AG04449 (cell line): ENCODE measurements at regions not wholly inside any gene's neighbourhood (a gene's known extent, or its start where the extent isn't known, plus 50 kb on each side); places are given as distances from the start of the nearest gene placed in this dataset.
"Not testable (repeated sequence)": the region's sequence is repeated elsewhere in the genome, so short reads cannot be mapped to it uniquely, and the experiment has no call there.

Experiments
- CTCF ChIA-PET: fragments of 350-600 bp; formaldehyde crosslinking; extraction: SDS; loops from one replicate; lab custom pipeline; 2021; ENCODE audit warnings: antibody characterized with exemption; lab: Yijun Ruan, JAX
- POLR2A ChIA-PET: fragments of 400-600, 350-600 bp; formaldehyde crosslinking; extraction: SDS; loops from one replicate; lab custom pipeline; 2020; ENCODE audit warnings: antibody characterized with exemption, inconsistent platforms; lab: Yijun Ruan, JAX
- DNase-seq: peaks from one replicate; pipeline ENCODE4 v3.0.0-alpha.2; 2010; ENCODE audit warnings: low read depth, low spot score
- H3K4me3 ChIP-seq: 2 replicates; pipeline ENCODE4 v1.5.1; 2011; ENCODE audit warnings: low read depth, mild to moderate bottlenecking, control low read depth, low read length
- TF ChIP-seq, protein P1 (sequence below): IDR thresholded peaks from one replicate; pipeline ENCODE4 v1.5.1; 2011; ENCODE audit warnings: mild to moderate bottlenecking, moderate library complexity, low read length, control low read depth, inconsistent platforms; ENCODE audit not compliant: insufficient read depth; ENCODE audit errors: missing control alignments

DNA sequence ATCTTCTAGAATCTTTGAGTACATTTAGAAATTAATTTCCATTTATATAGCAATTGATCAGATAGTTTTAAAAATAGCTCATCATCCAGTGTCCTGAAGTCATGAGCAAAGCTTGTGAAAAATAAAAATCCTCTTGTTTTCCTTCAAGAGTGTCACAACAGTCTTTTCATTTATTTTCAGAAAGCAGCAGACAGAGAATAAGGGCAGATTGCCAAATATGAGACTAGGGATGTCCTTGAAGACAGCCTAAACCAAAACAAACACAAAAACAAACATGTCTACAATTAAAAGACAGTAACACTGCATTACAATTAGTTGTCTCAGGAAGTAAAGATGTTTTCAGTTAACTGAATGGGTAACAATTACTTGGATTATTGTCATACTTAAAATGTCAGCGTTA lies 682.8 kb downstream of the TFAP2A start:
- CTCF ChIA-PET: no interaction called here
- TF ChIP-seq, protein P1, sequence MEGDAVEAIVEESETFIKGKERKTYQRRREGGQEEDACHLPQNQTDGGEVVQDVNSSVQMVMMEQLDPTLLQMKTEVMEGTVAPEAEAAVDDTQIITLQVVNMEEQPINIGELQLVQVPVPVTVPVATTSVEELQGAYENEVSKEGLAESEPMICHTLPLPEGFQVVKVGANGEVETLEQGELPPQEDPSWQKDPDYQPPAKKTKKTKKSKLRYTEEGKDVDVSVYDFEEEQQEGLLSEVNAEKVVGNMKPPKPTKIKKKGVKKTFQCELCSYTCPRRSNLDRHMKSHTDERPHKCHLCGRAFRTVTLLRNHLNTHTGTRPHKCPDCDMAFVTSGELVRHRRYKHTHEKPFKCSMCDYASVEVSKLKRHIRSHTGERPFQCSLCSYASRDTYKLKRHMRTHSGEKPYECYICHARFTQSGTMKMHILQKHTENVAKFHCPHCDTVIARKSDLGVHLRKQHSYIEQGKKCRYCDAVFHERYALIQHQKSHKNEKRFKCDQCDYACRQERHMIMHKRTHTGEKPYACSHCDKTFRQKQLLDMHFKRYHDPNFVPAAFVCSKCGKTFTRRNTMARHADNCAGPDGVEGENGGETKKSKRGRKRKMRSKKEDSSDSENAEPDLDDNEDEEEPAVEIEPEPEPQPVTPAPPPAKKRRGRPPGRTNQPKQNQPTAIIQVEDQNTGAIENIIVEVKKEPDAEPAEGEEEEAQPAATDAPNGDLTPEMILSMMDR: no peak
- POLR2A ChIA-PET: no interaction called here
- no peak for DNase-seq
- no peak overlapping the region for H3K4me3 ChIP-seq

DNA sequence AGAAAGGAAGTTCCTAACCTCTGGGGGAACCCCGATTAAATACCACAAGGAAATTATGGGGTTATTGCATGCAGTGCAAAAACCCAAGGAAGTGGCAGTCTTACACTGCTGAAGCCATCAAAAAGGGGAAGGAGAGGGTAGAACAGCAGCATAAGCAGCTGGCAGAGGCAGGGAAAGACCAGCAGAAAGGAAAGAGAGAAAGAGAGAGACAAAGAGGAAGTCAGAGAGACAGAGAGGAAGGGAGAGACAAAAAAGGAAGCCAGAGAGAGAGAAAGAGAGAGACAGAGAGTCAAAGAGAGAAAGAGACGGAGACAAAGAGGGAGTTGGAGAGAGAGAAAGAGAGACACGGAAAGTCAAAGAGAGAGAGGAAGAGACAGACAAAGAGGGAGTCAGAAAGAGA lies 689.1 kb downstream of the TFAP2A start:
- CTCF ChIA-PET, POLR2A ChIA-PET, DNase-seq, H3K4me3 ChIP-seq: not testable (repeated sequence)

- POLR2A ChIA-PET: no interaction called here
Measured at GRCh38 chr6:9717568-9717967, 697.3 kb downstream of the TFAP2A start.

GRCh38 chr6:9711365-9711764 lies 703.5 kb downstream of the TFAP2A start:
- TF ChIP-seq, protein P1: no peak
- ChIA-PET CTCF (no interaction called here), POLR2A (no interaction called here)
- DNase-seq: no peak
- no peak overlapping the region for H3K4me3 ChIP-seq

More at GRCh38 chr6:9717568-9717967, 697.3 kb downstream of the TFAP2A start:
- DNase-seq: no peak
- TF ChIP-seq, protein P1: no peak
- H3K4me3 ChIP-seq: no peak overlapping the region
- CTCF ChIA-PET: no interaction called here

DNA sequence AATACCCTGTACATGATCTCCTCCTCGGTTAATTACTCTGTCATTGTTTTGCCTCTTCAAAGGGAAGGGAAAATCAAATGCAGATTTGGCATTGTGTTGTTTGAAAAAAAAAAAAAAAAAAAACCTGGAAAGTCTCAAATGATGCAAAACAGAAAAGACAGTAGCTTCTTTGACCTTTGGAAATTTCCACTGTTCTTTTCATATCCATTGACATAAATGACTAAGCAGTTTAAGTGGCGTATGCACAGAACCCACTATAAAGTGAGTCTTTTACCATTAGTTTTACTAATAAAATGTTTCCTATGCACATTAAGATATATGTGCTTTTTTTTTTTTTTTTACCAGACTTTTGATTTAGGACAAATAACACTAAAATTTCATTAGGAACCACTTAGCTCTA lies 704.3 kb downstream of the TFAP2A start:
- TF ChIP-seq, protein P1: no peak

DNA sequence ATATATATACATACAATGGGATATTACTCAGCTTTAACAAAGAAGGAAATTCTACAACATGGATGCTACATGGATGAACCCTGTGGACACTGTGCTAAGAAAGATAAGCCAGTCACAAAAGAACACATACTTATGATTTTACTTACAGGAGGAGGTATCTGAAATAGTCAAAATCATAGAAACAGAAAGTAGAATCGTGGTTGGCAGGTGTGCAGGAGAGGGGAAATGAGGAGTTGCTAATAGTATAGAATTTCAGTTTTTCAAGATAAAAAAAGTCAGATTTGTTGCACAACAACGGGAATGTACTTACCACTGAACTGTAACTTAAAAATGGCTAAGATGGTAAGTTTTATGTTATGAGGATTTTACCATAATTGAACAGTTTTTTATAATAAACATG lies 706.3 kb downstream of the TFAP2A start:
- TF ChIP-seq, protein P1: no peak
- ChIA-PET CTCF (no interaction called here), POLR2A (no interaction called here)
- DNase-seq: no peak
- H3K4me3 ChIP-seq: no peak overlapping the region

More for the DNA sequence above, 704.3 kb downstream of the TFAP2A start:
- POLR2A ChIA-PET: no interaction called here
- CTCF ChIA-PET: no interaction called here
- H3K4me3 ChIP-seq: no peak overlapping the region
- DNase-seq: no peak

- H3K4me3 ChIP-seq: no peak overlapping the region
- POLR2A ChIA-PET: no interaction called here
- TF ChIP-seq, protein P1: no peak
- CTCF ChIA-PET: no interaction called here
- DNase-seq: no peak
Measured at GRCh38 chr6:9704989-9705388, 709.9 kb downstream of the TFAP2A start.
